ENCODE measurements at regions not wholly inside any gene's neighbourhood (a gene's known extent, or its start where the extent isn't known, plus 50 kb on each side); places are given as distances from the start of the nearest gene placed in this dataset.
"Not testable (repeated sequence)": the region's sequence is repeated elsewhere in the genome, so short reads cannot be mapped to it uniquely, and the experiment has no call there.

DNA sequence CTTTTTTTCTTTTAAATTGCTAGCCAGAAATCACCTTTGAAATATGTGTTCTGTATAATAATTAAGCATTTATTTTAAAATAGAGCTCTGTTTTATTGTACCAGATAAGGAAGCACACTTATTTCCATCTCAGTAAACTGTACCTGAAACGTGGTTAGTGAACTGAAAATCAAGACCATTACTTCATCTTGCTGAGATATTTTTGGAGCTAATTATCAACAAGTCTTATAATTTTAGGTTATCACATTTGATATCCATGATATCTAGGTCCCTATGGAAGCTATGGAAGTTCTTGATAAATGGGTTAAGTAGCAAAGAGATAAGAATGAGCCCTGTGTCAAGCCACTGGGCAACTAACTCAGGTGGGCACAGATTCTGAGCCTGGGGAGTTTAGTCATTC, 187.2 kb downstream of the NFKBIZ start:
- no peak for DNase-seq

DNA sequence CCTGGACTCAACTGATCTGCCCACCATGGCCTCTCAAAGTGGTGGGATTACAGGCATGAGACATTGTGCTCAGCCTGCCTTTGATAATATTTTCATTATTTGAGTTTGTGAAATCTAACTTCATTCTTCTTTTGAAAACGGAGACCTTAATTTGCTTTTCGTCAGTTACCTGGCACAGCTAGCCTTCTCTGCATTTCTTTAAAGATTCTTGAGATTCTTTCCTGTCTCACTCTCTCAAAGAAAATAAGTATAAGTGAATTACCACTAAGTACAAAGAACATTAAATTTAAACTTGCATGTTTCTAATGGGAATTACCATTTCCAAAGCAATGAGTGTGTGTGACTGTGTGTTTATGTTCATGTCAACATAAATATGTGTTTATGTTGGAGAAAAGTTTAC, 187.9 kb downstream of the NFKBIZ start:
- no peak for DNase-seq

DNA sequence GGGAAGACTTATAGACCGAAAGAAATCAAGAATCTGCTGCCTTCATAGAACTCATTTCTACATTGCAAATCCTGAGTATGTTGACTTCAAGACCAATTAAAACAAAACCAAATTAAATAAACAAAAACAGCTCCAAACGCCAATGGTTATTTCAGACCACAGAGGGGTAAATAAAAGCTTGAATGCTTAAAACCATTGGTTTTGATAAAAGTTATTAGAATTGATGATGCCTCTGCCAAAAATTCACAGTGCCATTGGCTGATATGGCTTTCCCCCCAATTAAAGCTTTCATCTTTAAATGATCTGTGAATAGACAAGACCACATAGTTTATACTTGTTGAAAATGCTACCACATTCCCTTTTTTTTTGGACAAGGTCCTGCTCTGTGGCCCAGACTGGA, 188.5 kb downstream of the NFKBIZ start:
- DNase-seq, result no peak

DNA sequence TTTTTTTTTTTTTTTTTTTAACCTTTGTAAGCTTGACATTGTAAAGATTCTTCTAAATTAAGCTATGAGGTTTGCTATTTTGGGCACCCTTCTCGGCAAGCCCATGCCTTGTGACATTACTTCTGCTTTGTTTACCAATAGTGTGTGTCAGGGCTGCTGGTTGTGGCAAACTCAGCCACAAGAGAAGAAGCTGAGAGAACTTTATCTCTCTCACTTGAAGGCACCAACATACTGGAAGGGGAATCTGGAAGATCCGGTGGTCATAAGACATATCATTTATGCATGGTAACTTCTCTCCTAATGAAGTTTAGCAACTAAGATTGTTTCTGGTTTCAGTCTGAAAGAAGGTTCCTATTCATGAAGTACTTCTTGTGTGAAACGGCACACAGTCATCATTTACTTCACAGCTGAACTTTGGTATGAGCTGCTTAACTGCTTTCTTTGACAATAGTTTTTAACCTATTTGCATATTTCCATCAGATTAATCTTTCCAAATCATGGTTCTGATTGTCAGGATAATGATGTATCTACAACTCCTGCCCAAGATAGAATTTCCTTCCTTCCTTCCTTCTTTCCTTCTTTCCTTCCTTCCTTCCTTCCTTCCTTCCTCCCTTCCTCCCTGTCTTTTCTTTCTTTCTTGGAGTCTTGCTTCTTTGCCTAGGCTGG, 189.3 kb downstream of the NFKBIZ start:
- no peak for DNase-seq

DNA sequence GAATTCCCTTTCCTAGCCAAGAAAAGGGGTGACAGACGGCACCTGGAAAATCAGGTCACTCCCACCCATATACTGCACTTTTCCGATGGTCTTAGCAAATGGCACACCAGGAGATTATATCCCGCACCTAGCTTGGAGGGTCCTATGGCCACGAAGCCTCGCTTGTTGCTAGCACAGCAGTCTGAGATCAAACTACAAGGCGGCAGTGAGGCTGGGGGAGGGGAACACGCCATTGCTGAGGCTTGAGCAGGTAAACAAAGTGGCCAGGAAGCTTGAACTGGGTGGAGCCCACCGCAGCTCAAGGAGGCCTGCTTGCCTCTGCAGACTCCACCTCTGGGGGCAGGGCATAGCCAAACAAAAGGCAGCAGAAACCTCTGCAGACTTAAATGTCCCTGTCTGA, 190.8 kb downstream of the NFKBIZ start:
- not testable (repeated sequence) for DNase-seq

DNA sequence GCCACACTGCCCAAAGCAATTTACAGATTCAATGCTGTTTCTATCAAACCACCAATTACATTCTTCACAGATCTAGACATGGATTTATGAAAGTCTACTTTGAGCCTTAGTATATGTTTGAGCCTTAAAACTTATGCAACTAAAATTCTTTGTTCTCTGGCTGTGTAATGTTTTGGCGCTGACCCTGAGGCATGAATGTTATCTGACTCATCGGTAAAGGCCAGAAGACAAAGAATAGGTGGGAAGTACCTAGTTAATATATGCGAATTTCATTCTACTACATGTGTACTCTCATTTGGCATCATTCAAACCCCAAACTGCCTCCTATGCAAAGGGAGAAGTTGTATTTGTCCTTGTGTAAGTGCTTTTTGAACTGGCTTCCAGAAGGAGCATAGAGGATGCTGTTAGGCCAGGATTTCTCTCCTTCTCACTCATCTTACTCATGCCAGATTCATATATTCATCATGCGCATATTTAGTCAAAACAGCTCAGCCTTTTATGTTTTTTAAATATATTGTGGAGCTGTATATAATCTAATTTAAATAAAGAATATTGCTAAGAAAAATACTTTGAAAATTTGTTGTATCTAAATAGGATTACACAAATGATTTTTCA, 204.2 kb downstream of the NFKBIZ start:
- DNase-seq, result no peak

DNA sequence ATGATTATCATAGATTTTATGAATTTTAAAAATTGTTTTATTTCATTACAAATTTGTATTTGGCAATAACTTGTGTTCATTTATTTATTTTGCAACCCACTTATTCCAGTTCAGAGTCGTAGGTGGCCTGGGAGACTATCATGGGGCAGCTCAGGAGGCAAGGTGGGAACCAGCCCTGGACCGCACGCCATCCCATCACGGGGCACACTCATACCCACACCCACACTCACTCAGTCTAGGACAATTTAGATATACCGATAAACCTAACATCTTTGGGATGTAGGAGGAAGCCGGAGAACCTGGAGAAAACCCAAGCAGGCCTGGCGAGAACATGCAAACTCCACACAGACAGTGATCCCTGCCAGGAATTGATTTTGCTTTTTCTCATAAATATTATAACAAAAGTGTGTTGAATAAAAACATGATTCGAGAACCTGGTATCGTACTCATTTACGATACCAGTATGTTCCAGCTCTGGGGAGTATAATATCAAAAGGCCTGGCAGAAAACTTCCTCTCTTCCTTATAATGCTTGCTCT, 205.3 kb downstream of the NFKBIZ start:
- DNase-seq, result no peak

DNA sequence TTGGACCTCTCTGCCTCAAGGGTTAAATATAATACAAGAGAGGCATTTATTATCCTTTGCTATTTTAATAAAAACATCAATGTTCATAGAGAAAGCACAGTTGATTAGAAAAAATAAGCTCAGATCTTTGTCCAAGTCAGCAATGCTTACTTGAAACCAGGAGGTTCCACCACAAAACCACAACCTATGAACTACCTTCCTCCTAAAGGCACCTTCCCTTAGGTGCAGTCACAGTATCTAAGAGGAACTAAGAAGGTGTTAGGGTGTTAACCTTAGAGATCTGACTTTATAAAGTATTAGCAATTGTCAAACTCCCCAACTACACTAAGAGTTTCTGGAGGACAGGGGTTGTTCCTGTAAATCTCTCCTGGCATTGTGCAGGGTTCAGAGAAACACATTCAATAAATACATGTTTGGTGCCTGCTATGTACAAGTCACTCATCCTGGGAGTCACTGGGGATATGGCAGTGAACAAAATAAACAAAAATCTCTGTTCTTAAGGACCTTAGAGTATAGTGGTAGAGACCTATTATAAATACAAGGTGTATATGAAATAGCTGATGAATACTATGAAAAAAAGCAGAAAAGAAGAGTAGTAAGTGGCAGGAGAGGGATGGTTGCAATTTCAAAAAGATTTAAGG, 208.6 kb downstream of the NFKBIZ start:
- no peak for DNase-seq

DNA sequence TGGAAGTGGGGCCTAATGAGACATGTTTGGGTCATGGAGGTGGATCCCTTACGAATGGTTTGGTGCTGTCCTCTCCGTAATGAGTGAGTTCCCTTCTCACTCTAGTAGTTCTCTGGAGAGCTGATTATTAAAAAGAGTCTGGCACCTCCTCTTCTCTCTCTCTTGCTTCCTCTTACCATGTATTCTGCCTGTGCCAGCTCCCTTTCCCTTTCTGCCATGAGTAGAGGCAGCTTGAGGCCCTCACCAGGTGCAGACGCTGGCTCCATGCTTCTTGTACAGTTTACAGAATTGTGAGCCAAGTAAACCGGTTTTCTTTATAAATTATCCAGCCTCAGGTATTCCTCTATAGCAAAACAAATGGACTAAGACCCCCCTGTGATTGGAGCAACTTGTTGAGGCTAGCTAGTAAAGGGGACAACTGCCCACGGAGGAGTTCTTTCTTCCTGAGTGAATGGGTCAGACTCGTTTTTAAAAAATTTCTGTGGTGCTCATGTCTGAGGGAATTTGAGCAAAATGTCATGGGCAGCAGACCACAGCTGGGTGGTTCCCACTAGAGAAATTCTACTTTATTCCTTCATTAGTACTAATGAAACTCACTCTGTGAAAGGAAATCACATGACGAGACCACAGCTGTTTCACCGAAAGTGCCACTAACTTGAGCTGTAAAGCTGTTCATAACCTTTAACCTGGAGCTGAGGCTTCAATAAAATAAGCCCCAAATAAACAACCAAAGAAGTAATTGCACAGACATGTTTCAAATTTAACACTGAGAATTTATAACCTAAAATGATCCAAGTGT, 210.0 kb downstream of the NFKBIZ start:
- DNase-seq, result no peak

DNA sequence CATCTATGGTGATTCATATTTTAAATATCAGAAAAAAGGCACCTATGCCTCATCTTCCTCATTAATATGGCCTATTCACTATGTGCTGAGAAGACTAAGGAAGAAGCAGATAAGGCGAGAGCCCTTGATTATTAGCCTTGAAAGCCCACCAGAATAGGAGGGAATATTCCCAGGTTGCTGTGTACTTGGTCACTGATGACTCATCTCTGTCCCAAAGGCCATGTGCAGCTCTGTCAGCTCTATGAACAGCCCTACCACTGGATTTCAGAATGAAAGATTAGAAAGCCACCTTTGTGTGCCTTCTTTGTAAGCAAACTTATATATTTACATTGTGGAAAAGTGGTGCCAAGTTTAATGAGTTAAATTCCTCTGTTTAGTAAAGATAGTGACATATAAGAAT, 211.5 kb downstream of the NFKBIZ start:
- DNase-seq, result no peak

DNA sequence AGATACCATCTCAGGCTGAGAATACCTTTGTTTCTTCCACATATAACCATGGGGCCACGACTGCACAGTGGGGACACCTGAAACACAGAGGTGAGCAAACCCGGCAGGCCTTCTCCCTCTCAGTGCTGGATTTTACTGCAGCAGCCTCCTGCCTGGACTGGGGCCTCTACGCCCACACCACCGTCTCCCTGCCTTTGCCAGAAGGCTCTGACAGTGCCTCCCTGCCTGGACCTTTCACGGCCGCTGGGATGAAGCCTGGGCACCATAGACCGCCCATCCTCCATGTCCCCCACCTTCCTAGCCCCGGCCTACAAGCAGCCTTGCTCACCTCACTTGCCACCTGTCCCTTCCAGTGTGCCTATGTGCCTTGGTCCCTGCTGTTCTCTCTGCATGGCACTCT, 214.3 kb downstream of the NFKBIZ start:
- DNase-seq, result no peak

DNA sequence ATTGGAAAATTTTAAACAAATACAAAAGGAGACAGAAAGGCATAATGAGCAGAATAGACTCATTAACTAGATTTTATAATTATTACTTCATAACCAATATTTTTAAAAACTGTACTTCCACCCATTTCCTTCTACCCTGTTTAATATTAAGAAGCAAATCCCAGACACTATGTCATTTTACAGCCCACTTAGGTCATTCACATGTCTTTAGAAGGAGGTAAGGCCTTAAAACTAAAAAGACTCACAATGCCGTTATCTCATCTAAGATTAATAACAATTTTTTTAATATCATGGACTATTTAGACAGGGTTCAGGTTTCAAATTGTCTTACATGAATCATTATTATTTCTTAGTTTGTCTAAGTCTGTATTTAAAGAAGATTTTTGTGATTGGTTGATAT, 217.2 kb downstream of the NFKBIZ start:
- no peak for DNase-seq

DNA sequence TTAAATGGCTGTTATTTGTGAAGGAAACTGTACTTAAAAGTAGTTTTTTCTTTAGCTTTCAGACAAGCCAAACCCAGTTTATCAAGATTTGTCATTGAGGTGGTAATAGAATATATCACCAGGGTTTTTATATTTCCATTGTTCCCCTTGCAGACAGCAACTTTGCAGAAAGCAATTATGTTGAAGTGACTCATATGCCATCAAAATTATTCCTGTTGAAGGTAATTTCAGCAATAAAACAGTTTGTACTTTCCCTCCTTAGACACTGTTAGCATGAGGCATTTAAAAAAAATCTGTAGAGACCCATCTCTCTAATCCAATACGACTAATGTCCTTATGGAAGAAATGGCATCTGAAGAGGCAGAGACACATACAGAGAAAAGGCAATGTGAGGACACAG, 219.0 kb downstream of the NFKBIZ start:
- no peak for DNase-seq

DNA sequence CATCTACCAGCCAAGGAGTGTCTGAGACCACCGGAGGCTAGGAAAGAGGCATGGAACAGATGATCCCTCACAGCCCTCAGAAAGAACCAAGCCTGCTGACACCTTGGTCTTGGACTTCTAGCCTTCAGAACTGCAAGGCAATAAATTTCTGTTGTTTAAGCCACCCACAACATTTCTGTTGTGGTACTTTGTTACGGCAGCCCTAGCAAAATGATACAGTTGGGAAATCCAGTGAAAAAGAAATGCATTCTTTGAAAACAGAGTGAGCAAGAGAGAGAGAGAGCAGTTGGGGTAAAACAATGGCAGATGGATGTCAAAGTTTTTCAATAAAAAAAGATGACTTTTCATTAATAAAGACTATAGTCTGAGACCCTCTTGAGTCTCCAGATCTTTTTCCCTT, 219.4 kb downstream of the NFKBIZ start:
- DNase-seq, result no peak

DNA sequence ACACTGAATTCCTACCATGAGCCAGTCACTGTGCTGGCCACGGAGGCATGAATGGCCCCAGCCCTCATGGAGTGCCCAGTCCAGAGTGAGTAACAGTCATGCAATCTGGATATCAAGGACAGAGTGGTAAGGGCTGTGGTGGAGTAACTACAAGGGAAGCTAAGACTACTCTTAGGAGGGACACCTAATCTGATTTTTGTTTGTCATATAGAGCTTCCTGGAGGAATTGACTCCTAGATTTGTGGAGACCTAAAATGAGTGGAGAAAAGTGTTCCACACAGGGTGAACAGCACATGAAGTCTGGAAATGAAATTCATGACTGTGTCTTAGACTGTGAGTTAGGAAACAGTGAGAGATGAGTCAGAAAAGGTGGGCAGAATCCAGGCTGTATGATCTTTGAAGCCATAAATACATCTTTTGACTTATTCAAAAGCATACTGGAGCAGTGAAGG, 219.9 kb downstream of the NFKBIZ start:
- DNase-seq, result no peak

DNA sequence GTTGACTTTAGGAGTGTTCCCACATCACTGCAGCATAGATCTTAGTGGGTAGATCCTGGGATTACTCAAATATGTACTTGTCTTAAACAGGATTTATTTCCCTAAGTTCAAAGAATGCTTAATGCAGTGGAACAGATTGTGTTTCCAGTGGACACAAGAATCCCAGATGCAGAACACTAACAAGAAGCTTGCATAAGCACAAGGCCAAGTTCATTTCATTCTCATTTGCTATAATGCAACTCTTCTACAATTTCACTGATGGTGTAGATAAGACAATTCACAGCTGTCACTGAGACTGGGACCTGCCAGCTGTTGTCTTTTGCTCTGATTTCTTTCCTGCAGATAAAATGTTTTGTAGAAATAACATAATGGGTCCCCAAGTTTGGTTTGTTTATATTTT, 225.6 kb downstream of the NFKBIZ start:
- DNase-seq, result no peak

DNA sequence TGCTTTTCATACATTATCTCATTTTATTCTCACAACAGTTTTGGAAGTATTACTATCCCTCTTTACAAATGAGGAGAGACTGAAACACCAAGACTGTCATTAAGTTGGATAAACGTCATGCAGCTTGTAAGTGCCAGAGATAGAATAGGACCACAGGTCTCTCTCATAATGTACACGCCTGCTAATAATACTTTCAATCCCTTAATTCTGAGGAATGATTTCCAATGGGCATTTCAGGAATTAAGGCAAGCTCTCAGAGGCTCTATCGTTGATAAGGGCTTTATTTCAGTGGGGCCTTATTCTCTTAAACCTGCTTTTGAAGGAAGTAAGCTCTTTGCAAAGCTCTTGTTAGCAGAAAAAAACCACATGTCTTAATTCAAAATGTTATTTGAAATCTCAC, 229.1 kb downstream of the NFKBIZ start:
- no peak for DNase-seq

DNA sequence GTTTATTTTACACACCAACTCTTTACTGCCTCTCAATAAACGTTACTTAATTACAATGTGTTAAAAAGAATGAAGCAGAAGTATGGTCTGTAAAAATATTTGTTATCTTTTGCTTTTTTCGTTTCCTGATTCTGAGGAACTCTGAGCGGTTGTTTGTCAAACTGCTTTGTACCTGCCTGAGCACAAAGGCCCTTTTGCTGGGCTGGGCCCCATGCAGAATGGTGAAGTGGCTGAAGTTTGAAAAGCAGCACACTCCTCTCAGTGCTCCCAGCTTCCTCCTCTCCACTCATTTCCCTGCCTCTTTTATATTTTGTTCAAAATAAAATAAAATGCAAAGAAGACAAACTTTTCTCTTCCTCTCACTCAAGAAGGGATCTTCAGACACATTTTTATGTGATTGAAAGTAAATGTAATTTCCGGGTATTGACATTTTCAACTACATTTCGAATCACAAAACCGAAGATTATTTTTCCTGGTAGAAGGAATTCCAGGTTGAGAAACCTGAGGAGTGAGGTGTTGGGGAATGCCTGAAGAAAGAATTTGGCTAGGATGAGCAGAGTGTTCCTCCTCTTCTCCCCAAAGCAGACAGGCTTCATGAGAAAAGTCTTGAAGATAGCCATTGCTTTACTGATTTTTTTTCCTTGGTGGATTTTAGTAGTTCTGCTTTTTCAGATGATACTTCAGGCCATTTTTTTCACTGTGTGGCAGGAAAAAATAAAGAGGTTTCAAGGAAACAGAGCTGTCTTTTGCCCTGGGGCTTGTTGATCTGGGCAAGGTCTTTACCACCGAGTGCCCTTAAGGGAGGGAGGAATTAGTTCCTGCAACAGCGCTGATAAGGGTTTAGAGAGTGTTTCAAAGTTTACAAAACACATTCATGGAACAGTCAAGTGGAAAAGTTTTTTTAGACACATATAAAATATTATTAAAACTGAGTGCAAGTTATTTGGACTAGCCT, 229.8 kb downstream of the NFKBIZ start:
- DNase-seq, result no peak

DNA sequence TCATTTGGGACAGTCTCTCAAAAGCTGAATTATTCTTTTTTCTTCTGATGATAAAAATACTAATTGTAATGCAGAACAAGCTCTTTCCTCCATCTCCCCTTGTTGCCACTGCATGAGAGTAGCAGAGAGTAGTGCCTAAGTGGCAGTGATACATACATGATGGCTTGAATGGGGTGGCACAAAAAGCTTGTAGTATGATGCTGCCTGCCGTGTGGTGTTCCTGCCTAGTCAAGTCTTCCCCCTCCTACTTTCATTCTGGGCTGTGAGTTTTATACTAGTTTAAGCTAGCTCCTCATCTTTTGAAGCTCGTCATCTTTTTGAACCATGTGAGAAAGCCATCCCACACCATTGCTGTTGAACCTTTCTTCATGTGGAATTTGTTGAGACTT, 230.5 kb downstream of the NFKBIZ start:
- DNase-seq, result no peak

DNA sequence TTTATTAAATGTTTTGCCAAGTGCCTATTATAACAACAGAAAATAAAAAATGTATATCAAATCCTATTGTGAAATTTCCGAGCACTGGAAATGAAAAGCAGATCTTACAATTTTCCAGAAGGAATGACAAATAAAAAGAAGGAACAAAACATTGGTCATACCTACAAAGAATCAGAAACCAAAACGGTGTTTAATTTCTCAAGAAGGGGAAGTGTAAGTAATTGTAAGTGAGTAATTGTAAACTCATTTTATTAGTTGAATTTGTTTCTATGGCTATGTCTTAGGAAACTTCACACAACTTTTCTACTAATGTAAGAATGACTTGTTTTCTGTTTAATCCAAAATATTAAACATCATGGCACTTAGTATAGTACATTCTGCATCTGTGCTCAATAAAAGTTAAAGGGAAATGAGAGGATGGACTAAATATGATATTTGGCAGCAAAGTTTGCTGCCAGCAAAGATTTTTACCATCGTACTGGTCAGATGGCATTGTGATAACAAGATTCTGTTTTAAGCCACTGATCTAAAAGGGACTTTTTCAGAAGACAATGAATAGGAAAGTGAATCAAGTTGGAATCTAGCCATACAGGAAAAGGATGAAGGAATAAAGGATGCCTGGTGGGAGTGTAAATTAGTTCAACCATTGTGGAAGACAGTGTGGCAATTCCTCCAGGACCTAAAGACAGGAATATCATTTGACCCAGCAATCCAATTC, 232.4 kb downstream of the NFKBIZ start:
- no peak for DNase-seq

DNA sequence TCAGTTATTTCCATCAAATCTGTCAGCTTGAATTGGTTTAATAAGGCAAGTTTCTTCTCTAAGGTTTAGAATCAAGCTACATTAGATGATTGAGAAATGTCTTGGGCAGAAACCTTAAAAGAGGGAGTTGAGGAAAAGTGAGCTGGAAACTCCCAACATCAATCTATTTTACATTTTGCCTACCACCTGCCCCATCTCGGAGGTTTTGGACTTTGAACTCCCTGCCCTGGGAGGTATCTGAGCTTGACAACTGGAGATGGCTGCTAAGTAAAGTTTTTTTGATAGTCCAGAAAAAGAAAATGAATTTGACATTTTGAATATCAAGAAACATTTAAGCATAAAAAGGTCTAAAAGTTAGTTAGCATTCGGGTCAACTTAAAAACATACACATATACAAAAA, 234.2 kb downstream of the NFKBIZ start:
- DNase-seq, result no peak

Data from occipital lobe (tissue), 1 donor.